Endothelial cell (in vitro differentiated cells): ENCODE measurements at regions not wholly inside any gene's neighbourhood (a gene's known extent, or its start where the extent isn't known, plus 50 kb on each side); places are given as distances from the start of the nearest gene placed in this dataset.

ENCODE experiments used
- DNase-seq: peaks from one replicate; pipeline ENCODE4 v3.0.0; 2021; ENCODE audit warnings: low spot score
- H3K27ac Mint-ChIP-seq: one replicate; pipeline ENCODE4 v1.8.0; 2021; ENCODE audit warnings: mixed read lengths, inconsistent platforms; ENCODE audit not compliant: unreplicated experiment
- H3K27me3 Mint-ChIP-seq: one replicate; pipeline ENCODE4 v1.8.0; 2021; ENCODE audit warnings: mild to moderate bottlenecking, moderate library complexity, mixed read lengths, inconsistent platforms; ENCODE audit not compliant: unreplicated experiment
- H3K36me3 Mint-ChIP-seq: one replicate; pipeline ENCODE4 v1.8.0; 2021; ENCODE audit warnings: mild to moderate bottlenecking, low read depth, mixed read lengths, inconsistent platforms; ENCODE audit not compliant: unreplicated experiment
- H3K4me1 Mint-ChIP-seq: one replicate; pipeline ENCODE4 v1.8.0; 2021; ENCODE audit warnings: mild to moderate bottlenecking, mixed read lengths, inconsistent platforms; ENCODE audit not compliant: unreplicated experiment
- H3K4me3 Mint-ChIP-seq: one replicate; pipeline ENCODE4 v1.8.0; 2021; ENCODE audit warnings: mild to moderate bottlenecking, mixed read lengths, inconsistent platforms; ENCODE audit not compliant: unreplicated experiment
- H3K9me3 Mint-ChIP-seq: one replicate; pipeline ENCODE4 v1.8.0; 2021; ENCODE audit warnings: mixed read lengths, inconsistent platforms; ENCODE audit not compliant: unreplicated experiment
- TF ChIP-seq, protein P1 (sequence below): fragments of 200-600 bp; sonication (generic); IDR thresholded peaks from one replicate; pipeline ENCODE4 v1.5.0; 2021; ENCODE audit warnings: antibody characterized with exemption; ENCODE audit not compliant: unreplicated experiment

DNA sequence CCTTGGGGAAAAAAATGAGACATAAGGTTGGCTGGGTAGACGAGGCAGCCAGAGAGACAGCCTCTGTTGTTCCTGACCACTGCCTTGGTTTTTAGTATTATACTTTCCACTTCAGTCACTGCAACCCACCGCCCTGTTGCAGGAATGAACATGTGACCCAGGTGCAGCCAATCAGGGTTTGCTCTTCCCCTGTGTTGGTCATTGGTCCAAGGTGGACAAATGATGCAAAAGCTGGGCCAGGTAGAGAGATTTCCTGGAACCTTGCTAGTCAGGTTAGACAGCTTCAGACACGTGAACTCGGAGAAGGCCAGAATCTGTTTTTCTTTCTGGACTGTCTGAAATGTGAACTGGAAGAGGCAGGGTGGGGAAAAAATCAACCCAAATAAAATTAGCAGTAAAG is 452.4 kb upstream of the RBFOX1 start:
- Mint-ChIP-seq H3K36me3 (peaks cover 6% of the 10 kb centered on the region), H3K4me3 (no peak overlapping the region), H3K27ac (no peak overlapping the region), H3K9me3 (peaks cover 23% of the 10 kb centered on the region), H3K27me3 (no peaks in the 10 kb centered on the region), H3K4me1 (no peaks in the 10 kb centered on the region)
- DNase-seq: no peak
- TF ChIP-seq, protein P1, sequence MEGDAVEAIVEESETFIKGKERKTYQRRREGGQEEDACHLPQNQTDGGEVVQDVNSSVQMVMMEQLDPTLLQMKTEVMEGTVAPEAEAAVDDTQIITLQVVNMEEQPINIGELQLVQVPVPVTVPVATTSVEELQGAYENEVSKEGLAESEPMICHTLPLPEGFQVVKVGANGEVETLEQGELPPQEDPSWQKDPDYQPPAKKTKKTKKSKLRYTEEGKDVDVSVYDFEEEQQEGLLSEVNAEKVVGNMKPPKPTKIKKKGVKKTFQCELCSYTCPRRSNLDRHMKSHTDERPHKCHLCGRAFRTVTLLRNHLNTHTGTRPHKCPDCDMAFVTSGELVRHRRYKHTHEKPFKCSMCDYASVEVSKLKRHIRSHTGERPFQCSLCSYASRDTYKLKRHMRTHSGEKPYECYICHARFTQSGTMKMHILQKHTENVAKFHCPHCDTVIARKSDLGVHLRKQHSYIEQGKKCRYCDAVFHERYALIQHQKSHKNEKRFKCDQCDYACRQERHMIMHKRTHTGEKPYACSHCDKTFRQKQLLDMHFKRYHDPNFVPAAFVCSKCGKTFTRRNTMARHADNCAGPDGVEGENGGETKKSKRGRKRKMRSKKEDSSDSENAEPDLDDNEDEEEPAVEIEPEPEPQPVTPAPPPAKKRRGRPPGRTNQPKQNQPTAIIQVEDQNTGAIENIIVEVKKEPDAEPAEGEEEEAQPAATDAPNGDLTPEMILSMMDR: no peak

DNA sequence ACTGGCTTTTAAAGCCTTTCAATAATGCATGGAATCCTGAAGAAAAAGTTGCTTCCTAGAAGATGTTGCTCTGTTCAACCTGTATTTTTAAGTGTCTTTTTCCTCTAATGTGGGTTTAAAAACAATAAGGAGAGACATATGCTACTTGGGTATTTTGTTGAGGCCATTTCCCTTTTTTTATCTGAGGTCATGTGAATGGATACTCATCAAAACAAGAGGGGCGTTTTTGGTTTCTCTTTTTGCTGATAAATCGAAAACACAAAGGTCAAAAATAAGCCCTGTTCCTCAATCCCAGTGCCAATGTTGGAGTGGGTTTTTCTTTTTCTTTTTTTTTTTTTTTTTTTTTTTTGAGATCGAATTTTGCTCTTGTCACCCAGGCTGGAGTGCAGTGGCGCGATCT is 468.0 kb upstream of the RBFOX1 start:
- Mint-ChIP-seq H3K36me3 (no peaks in the 10 kb centered on the region), H3K27ac (no peak overlapping the region), H3K9me3 (peaks cover 24% of the 10 kb centered on the region), H3K4me1 (no peaks in the 10 kb centered on the region), H3K4me3 (no peak overlapping the region), H3K27me3 (no peaks in the 10 kb centered on the region)
- TF ChIP-seq, protein P1: no peak
- DNase-seq: no peak

DNA sequence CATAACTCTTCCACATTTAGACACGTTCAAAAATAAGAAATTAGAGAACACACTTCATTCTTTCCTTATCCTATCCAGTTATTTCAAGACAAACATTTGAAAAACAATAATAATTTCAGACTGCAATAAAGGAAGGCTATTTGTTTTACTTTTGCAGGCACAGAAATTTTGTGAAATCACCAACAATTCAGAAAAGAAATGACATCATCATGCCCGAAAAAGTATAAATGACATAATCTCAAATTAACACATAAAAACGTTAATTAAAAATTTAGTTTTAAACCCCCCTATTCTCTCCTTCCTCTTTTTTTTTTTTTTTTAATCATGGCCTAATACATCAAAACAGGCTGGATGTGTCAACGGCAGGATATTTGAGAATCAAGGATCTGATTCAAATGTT is 468.4 kb upstream of the RBFOX1 start:
- Mint-ChIP-seq H3K27me3 (no peaks in the 10 kb centered on the region), H3K4me3 (no peak overlapping the region), H3K4me1 (no peaks in the 10 kb centered on the region), H3K36me3 (no peaks in the 10 kb centered on the region), H3K9me3 (peaks cover 20% of the 10 kb centered on the region), H3K27ac (no peak overlapping the region)
- TF ChIP-seq, protein P1: no peak
- no peak for DNase-seq

DNA sequence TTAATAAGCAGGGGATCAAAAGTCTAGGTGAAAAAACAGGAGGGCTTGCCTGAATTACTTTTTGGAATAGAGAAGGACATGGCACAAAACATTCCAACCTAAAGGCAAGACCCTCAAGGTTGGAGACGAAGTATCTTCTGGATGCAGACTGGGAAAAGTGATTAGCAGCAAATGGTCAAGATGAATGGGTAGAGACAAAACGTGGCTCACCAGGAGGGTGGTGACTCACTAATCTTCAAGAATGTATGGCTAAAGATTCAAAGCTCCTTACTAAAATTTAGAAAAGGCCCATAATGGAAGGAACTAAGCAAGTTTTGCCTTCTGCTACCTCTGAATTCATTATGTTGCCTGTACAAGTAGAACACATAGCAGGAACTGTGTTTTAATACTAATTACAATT is 469.5 kb upstream of the RBFOX1 start:
- TF ChIP-seq, protein P1: no peak
- Mint-ChIP-seq H3K27me3 (no peaks in the 10 kb centered on the region), H3K4me3 (no peak overlapping the region), H3K4me1 (no peaks in the 10 kb centered on the region), H3K27ac (no peak overlapping the region), H3K9me3 (peaks cover 14% of the 10 kb centered on the region), H3K36me3 (no peaks in the 10 kb centered on the region)
- no peak for DNase-seq

DNA sequence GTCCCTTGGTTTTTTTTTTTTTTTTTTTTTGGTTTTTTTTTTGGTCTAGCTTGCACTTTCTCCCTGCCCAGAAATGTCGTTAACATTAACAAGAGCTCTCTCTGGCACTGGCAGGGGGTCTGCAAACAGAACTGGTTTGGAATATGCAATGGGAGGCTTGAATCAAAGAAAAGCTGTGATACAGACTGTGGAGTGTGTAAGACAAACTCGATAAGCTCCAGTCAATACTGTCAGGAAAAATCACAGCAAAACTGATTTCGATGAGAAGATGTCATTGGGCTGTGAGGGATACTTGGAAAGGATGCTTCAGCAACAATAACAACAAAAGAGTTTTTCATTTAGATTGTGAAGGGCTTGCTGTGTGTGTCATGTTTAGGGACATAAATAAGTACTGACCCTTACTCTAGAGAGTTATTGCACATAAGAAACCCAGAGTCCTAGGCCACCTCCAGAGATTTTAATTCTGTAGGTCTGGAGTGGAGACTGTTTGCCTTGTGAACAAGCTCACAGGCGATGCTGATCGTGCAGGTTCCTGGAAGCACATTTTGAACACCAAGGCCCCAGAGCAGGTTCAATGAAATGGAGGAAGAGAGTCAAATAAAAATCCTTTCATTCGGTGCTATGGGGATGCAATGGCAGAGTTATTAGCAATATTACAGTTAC is 470.7 kb upstream of the RBFOX1 start:
- no peaks in the 10 kb centered on the region for H3K27me3 Mint-ChIP-seq
- H3K9me3 Mint-ChIP-seq: peaks cover 13% of the 10 kb centered on the region
- H3K36me3 Mint-ChIP-seq: no peaks in the 10 kb centered on the region
- no peaks in the 10 kb centered on the region for H3K4me1 Mint-ChIP-seq
- TF ChIP-seq, protein P1: no peak
- H3K4me3 Mint-ChIP-seq: no peak overlapping the region
- DNase-seq: no peak
- no peak overlapping the region for H3K27ac Mint-ChIP-seq
